Uterus (tissue), 3 donors: ENCODE measurements at regions not wholly inside any gene's neighbourhood (a gene's known extent, or its start where the extent isn't known, plus 50 kb on each side); places are given as distances from the start of the nearest gene placed in this dataset.

Source experiments
- DNase-seq, 2 donors: peaks; one replicate each; pipeline ENCODE4 v3.0.0-alpha.2; 2019 to 2020
- H3K27ac ChIP-seq, 2 donors: fragments of 200-600 bp; sonication (generic); 1 replicate in 1 of 2; 2 replicates in 1 of 2; pipeline ENCODE4 v1.5.1; 2016 to 2018
- H3K27me3 ChIP-seq, 2 donors: fragments of 200-600 bp; sonication (generic); one replicate each; pipeline ENCODE4 v1.5.1; 2018 to 2019; ENCODE audit warnings: control low read depth in 1 of 2
- H3K36me3 ChIP-seq, 2 donors: fragments of 200-600 bp; sonication (generic); one replicate each; pipeline ENCODE4 v1.5.1; 2019; ENCODE audit warnings: control low read depth in 1 of 2
- H3K4me1 ChIP-seq, 2 donors: fragments of 200-600 bp; sonication (generic); one replicate each; pipeline ENCODE4 v1.5.1; 2018 to 2019; ENCODE audit warnings: control low read depth in 1 of 2
- H3K4me3 ChIP-seq, 2 donors: fragments of 200-600 bp; sonication (generic); 1 replicate in 1 of 2; 2 replicates in 1 of 2; pipeline ENCODE4 v1.5.1; 2018 to 2019; ENCODE audit warnings: mild to moderate bottlenecking in 1 of 2
- H3K9me3 ChIP-seq, 2 donors: fragments of 200-600 bp; sonication (generic); one replicate each; pipeline ENCODE4 v1.5.1; 2019; ENCODE audit warnings: control low read depth in 1 of 2
- CTCF ChIP-seq, 4 experiments: fragments of 200-600 bp in 2 of 4; fragments of 450-650 bp in 2 of 4; sonication (generic) in 2 of 4; IDR thresholded peaks; one replicate each; pipeline ENCODE4 v1.5.1; 2016 to 2019; ENCODE audit warnings: antibody characterized with exemption in 4 of 4, mild to moderate bottlenecking in 2 of 4, moderate library complexity in 1 of 4
- POLR2A ChIP-seq, 2 donors: fragments of 450-650 bp; IDR thresholded peaks; one replicate each; pipeline ENCODE4 v1.6.1; 2016; ENCODE audit warnings: antibody characterized with exemption in 2 of 2, mild to moderate bottlenecking in 1 of 2, moderate library complexity in 1 of 2
- intact Hi-C: fragments of 100-400 bp; cut with DNase I; formaldehyde crosslinking; loops from one replicate; pipeline ENCODE4 v1.15.1; 2023; ENCODE audit warnings: low total_unique reads
- donor health status: DM: yes; HTN: yes; CAD: no.

GRCh38 chr9:12627096-12627495 lies 66.1 kb upstream of the TYRP1 start:
- Histone ChIP-seq H3K27ac (no peak overlapping the region), H3K27me3 (no peaks in the 10 kb centered on the region), H3K9me3 (no peaks in the 10 kb centered on the region), H3K36me3 (no peaks in the 10 kb centered on the region), H3K4me1 (no peaks in the 10 kb centered on the region), H3K4me3 (no peak overlapping the region)
- DNase-seq: no peak
- intact Hi-C loops: no loop called here
- no peak for TF ChIP-seq POLR2A (IDR thresholded peaks at IDR 0.05)
- no peak for TF ChIP-seq CTCF (IDR thresholded peaks at IDR 0.05)

- no peak for DNase-seq
- H3K4me1 ChIP-seq: no peaks in the 10 kb centered on the region
- no peak overlapping the region for H3K4me3 ChIP-seq
- intact Hi-C loops: no loop called here
- no peaks in the 10 kb centered on the region for H3K9me3 ChIP-seq
- H3K27ac ChIP-seq: no peak overlapping the region
- no peaks in the 10 kb centered on the region for H3K27me3 ChIP-seq
- TF ChIP-seq POLR2A (IDR thresholded peaks at IDR 0.05): no peak
- TF ChIP-seq CTCF (IDR thresholded peaks at IDR 0.05): no peak
- no peaks in the 10 kb centered on the region for H3K36me3 ChIP-seq
Observed at GRCh38 chr9:12628546-12628945, 64.6 kb upstream of the TYRP1 start.

GRCh38 chr9:12629067-12629466 lies 64.1 kb upstream of the TYRP1 start:
- Histone ChIP-seq H3K27me3 (no peaks in the 10 kb centered on the region), H3K36me3 (no peaks in the 10 kb centered on the region), H3K4me1 (no peaks in the 10 kb centered on the region), H3K4me3 (no peak overlapping the region), H3K27ac (no peak overlapping the region), H3K9me3 (no peaks in the 10 kb centered on the region)
- intact Hi-C loops: no loop called here
- DNase-seq: no peak
- TF ChIP-seq CTCF (IDR thresholded peaks at IDR 0.05) (no peak), POLR2A (IDR thresholded peaks at IDR 0.05) (no peak)

GRCh38 chr9:12631866-12632265 lies 61.3 kb upstream of the TYRP1 start:
- DNase-seq: no peak
- Histone ChIP-seq H3K4me1 (no peaks in the 10 kb centered on the region), H3K9me3 (no peaks in the 10 kb centered on the region), H3K27me3 (no peaks in the 10 kb centered on the region), H3K36me3 (no peaks in the 10 kb centered on the region), H3K4me3 (no peak overlapping the region), H3K27ac (no peak overlapping the region)
- TF ChIP-seq POLR2A (IDR thresholded peaks at IDR 0.05): no peak
- no peak for TF ChIP-seq CTCF (IDR thresholded peaks at IDR 0.05)
- intact Hi-C loops: no loop called here

- TF ChIP-seq POLR2A (IDR thresholded peaks at IDR 0.05) (no peak), CTCF (IDR thresholded peaks at IDR 0.05) (no peak)
- Histone ChIP-seq H3K4me3 (no peak overlapping the region), H3K4me1 (no peaks in the 10 kb centered on the region), H3K9me3 (no peaks in the 10 kb centered on the region), H3K27me3 (no peaks in the 10 kb centered on the region), H3K36me3 (no peaks in the 10 kb centered on the region), H3K27ac (no peak overlapping the region)
- intact Hi-C loops: no loop called here
- no peak for DNase-seq
Observed at GRCh38 chr9:12633016-12633765, 60.0 kb upstream of the TYRP1 start.
